Endodermal cell (in vitro differentiated cells): ENCODE measurements at regions not wholly inside any gene's neighbourhood (a gene's known extent, or its start where the extent isn't known, plus 50 kb on each side); places are given as distances from the start of the nearest gene placed in this dataset.

Experiments
- DNase-seq: peaks from one replicate; pipeline ENCODE4 v3.0.0-alpha.2; 2017
- H3K27ac ChIP-seq: 2 replicates; pipeline ENCODE4 v1.5.1; 2013; ENCODE audit warnings: mild to moderate bottlenecking, low read depth, low read length, moderate library complexity
- H3K27me3 ChIP-seq: 2 replicates; pipeline ENCODE4 v1.6.1; 2013; ENCODE audit warnings: mild to moderate bottlenecking, low read length, moderate library complexity; ENCODE audit not compliant: insufficient read depth, control insufficient read depth, poor library complexity, severe bottlenecking
- H3K36me3 ChIP-seq: 2 replicates; pipeline ENCODE4 v1.7.0; 2013; ENCODE audit warnings: mild to moderate bottlenecking, low read length, moderate library complexity; ENCODE audit not compliant: control insufficient read depth, insufficient read depth
- H3K4me1 ChIP-seq: one replicate; pipeline ENCODE4 v1.7.0; 2013; ENCODE audit warnings: low read length; ENCODE audit not compliant: control insufficient read depth, insufficient read depth
- H3K4me3 ChIP-seq: 2 replicates; pipeline ENCODE4 v1.5.1; 2013; ENCODE audit warnings: mild to moderate bottlenecking, low read length, moderate library complexity
- H3K9ac ChIP-seq: 2 replicates; pipeline ENCODE4 v1.6.1; 2013; ENCODE audit warnings: mild to moderate bottlenecking, low read length, moderate library complexity; ENCODE audit not compliant: poor library complexity, severe bottlenecking; ENCODE audit errors: extremely low read depth
- H3K9me3 ChIP-seq: 2 replicates; pipeline ENCODE4 v1.6.1; 2013; ENCODE audit warnings: mild to moderate bottlenecking, low read length, moderate library complexity; ENCODE audit not compliant: control insufficient read depth
- H3K27ac Mint-ChIP-seq: 2 replicates; pipeline ENCODE4 v1.8.0; 2020; ENCODE audit warnings: mixed read lengths
- H3K27me3 Mint-ChIP-seq: 2 replicates; pipeline ENCODE4 v1.8.0; 2021; ENCODE audit warnings: mild to moderate bottlenecking, mixed read lengths; ENCODE audit not compliant: insufficient read depth
- H3K36me3 Mint-ChIP-seq: 2 replicates; pipeline ENCODE4 v1.8.0; 2020; ENCODE audit warnings: low read depth, mixed read lengths
- H3K4me1 Mint-ChIP-seq: 2 replicates; pipeline ENCODE4 v1.8.0; 2020; ENCODE audit warnings: mixed read lengths
- H3K4me3 Mint-ChIP-seq: 2 replicates; pipeline ENCODE4 v1.8.0; 2020; ENCODE audit warnings: mild to moderate bottlenecking, moderate library complexity, mixed read lengths
- H3K9me3 Mint-ChIP-seq: 2 replicates; pipeline ENCODE4 v1.8.0; 2020; ENCODE audit warnings: mild to moderate bottlenecking, mixed read lengths
- CTCF ChIP-seq: fragments of 200-600 bp; sonication (generic); conservative IDR thresholded peaks from 2 replicates; pipeline ENCODE4 v1.5.0; 2021; ENCODE audit warnings: antibody characterized with exemption, mild to moderate bottlenecking
- WGBS, 2 experiments: methylation state at CpG; one replicate each; pipeline versions ENCODE4 v1.1.5 to v1.1.7; 2013; ENCODE audit warnings: missing lambda C conversion rate in 2 of 2, mixed read lengths in 1 of 2; ENCODE audit not compliant: insufficient coverage in 1 of 2, insufficient read length in 1 of 2; 5-methylcytosine and 5-hydroxymethylcytosine counted together

GRCh38 chr9:81250606-81251005, 438.7 kb downstream of the TLE1 start:
- H3K36me3 ChIP-seq = no peaks in the 10 kb centered on the region
- no peak overlapping the region for H3K4me3 ChIP-seq
- no peak overlapping the region for H3K27ac ChIP-seq
- Mint-ChIP-seq H3K4me1 (no peaks in the 10 kb centered on the region), H3K27me3 (no peaks in the 10 kb centered on the region), H3K27ac (no peak overlapping the region), H3K4me3 (no peak overlapping the region), H3K36me3 (peaks cover 4% of the 10 kb centered on the region), H3K9me3 (peaks cover 9% of the 10 kb centered on the region)
- TF ChIP-seq CTCF = no peak
- no peak for DNase-seq
- no peaks in the 10 kb centered on the region for H3K4me1 ChIP-seq
- peaks cover 17% of the 10 kb centered on the region for H3K9me3 ChIP-seq
- H3K9ac ChIP-seq = no peak overlapping the region
- no CpG with 5 or more reads among the region's 1 CpG for WGBS, 2 experiments
- H3K27me3 ChIP-seq = no peaks in the 10 kb centered on the region

GRCh38 chr9:81250041-81250440, 439.3 kb downstream of the TLE1 start:
- TF ChIP-seq CTCF = no peak
- H3K27ac Mint-ChIP-seq = no peak overlapping the region
- peaks cover 4% of the 10 kb centered on the region for H3K36me3 Mint-ChIP-seq
- no peak overlapping the region for H3K27ac ChIP-seq
- H3K27me3 ChIP-seq = no peaks in the 10 kb centered on the region
- H3K9me3 Mint-ChIP-seq = peaks cover 9% of the 10 kb centered on the region
- no peak for DNase-seq
- no peak overlapping the region for H3K9ac ChIP-seq
- no peaks in the 10 kb centered on the region for H3K4me1 ChIP-seq
- no peak overlapping the region for H3K4me3 Mint-ChIP-seq
- 89 to 93% methylated on average over 3 of the region's 3 CpGs for WGBS, 2 experiments
- H3K9me3 ChIP-seq = peaks cover 17% of the 10 kb centered on the region
- no peak overlapping the region for H3K4me3 ChIP-seq
- H3K27me3 Mint-ChIP-seq = no peaks in the 10 kb centered on the region
- no peaks in the 10 kb centered on the region for H3K4me1 Mint-ChIP-seq
- H3K36me3 ChIP-seq = no peaks in the 10 kb centered on the region

GRCh38 chr9:81245254-81245956, 443.9 kb downstream of the TLE1 start:
- Mint-ChIP-seq H3K4me1 (no peaks in the 10 kb centered on the region), H3K9me3 (peaks cover 9% of the 10 kb centered on the region), H3K27me3 (no peaks in the 10 kb centered on the region), H3K4me3 (no peak overlapping the region), H3K36me3 (peaks cover 4% of the 10 kb centered on the region), H3K27ac (no peak overlapping the region)
- Histone ChIP-seq H3K36me3 (no peaks in the 10 kb centered on the region), H3K9ac (no peak overlapping the region), H3K4me1 (no peaks in the 10 kb centered on the region), H3K27me3 (no peaks in the 10 kb centered on the region), H3K4me3 (no peak overlapping the region), H3K27ac (no peak overlapping the region), H3K9me3 (peaks cover 15% of the 10 kb centered on the region)
- DNase-seq = no peak
- no peak for TF ChIP-seq CTCF
- WGBS, 2 experiments = 85 to 92% methylated on average over 5 of the region's 5 CpGs
